H1 (cell line): ENCODE measurements at regions not wholly inside any gene's neighbourhood (a gene's known extent, or its start where the extent isn't known, plus 50 kb on each side); places are given as distances from the start of the nearest gene placed in this dataset.

Experiments
- KDM1A ChIP-seq: fragments of 200-600, 300-600 bp; sonication (generic); IDR thresholded peaks from 2 replicates; pipeline ENCODE4 v1.7.1; 2016; ENCODE audit warnings: mild to moderate bottlenecking, low read length, borderline replicate concordance
- KDM4A ChIP-seq: IDR thresholded peaks from one replicate; pipeline ENCODE4 v1.7.1; 2012; ENCODE audit warnings: low read depth, mild to moderate bottlenecking, moderate library complexity, low read length, inconsistent platforms; ENCODE audit not compliant: severe bottlenecking
- TEAD4 ChIP-seq: IDR thresholded peaks from 2 replicates; pipeline ENCODE4 v1.6.1; 2012; ENCODE audit warnings: low read depth, low read length, inconsistent platforms, mixed read lengths

GRCh38 chr2:80894486-80894885, 589.9 kb upstream of the LRRTM1 start (continued):
- TF ChIP-seq KDM1A (no peak), KDM4A (no peak), TEAD4 (no peak)
- TF ChIP-seq, all 59 proteins: peak for 0
